ENCODE measurements at regions not wholly inside any gene's neighbourhood (a gene's known extent, or its start where the extent isn't known, plus 50 kb on each side); places are given as distances from the start of the nearest gene placed in this dataset.

DNA sequence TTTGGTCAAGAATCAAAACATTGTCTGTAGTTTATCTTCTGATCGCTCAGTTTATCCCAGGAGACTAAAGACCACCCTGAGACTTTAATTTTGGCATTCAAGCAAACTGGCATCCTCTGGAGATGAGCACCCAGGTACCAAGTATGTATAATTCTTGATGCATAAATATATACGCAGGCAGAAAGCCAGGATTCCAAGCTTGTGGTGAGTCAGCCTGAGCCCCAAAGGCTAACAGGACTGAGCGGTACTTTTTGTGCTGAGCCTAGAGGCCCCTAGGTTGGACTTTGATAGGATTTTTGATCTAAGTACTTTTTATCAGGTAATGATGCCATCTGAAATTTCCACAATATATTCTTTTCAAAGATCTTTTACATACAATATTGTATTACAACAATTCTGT, 301.3 kb downstream of the TFAP2B start:
- TF ChIP-seq, protein P1, sequence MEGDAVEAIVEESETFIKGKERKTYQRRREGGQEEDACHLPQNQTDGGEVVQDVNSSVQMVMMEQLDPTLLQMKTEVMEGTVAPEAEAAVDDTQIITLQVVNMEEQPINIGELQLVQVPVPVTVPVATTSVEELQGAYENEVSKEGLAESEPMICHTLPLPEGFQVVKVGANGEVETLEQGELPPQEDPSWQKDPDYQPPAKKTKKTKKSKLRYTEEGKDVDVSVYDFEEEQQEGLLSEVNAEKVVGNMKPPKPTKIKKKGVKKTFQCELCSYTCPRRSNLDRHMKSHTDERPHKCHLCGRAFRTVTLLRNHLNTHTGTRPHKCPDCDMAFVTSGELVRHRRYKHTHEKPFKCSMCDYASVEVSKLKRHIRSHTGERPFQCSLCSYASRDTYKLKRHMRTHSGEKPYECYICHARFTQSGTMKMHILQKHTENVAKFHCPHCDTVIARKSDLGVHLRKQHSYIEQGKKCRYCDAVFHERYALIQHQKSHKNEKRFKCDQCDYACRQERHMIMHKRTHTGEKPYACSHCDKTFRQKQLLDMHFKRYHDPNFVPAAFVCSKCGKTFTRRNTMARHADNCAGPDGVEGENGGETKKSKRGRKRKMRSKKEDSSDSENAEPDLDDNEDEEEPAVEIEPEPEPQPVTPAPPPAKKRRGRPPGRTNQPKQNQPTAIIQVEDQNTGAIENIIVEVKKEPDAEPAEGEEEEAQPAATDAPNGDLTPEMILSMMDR (IDR thresholded peaks at IDR 0.05) = no peak
- no peak for TF ChIP-seq POLR2A (IDR thresholded peaks at IDR 0.05)

Data from heart left ventricle (tissue), 13 donors.